Stimulated activated CD4-positive, alpha-beta T cell treated with anti-CD3 and anti-CD28 coated beads, Interleukin-15, amount 100 ng/mL, for 48 hours (primary cell): ENCODE measurements at regions not wholly inside any gene's neighbourhood (a gene's known extent, or its start where the extent isn't known, plus 50 kb on each side); places are given as distances from the start of the nearest gene placed in this dataset.
"Not testable (repeated sequence)": the region's sequence is repeated elsewhere in the genome, so short reads cannot be mapped to it uniquely, and the experiment has no call there.

Experiments
- DNase-seq, 2 donors: peaks; one replicate each; pipeline ENCODE4 v3.0.0-alpha.2; 2020; ENCODE audit warnings: low read depth in 2 of 2

GRCh38 chr17:71830866-71831265 lies 290.0 kb upstream of the SOX9 start:
- no peak for DNase-seq

GRCh38 chr17:71842986-71843385 lies 277.8 kb upstream of the SOX9 start:
- no peak for DNase-seq

GRCh38 chr17:71845337-71845736 lies 275.5 kb upstream of the SOX9 start:
- no peak for DNase-seq

- DNase-seq = no peak
Observed at GRCh38 chr17:71846561-71847110, 274.2 kb upstream of the SOX9 start.

GRCh38 chr17:71849783-71850768 lies 270.7 kb upstream of the SOX9 start:
- no peak for DNase-seq

- DNase-seq = no peak
Observed at GRCh38 chr17:71850812-71851211, 270.0 kb upstream of the SOX9 start.

- DNase-seq = no peak
Observed at GRCh38 chr17:71855010-71855409, 265.8 kb upstream of the SOX9 start.

- no peak for DNase-seq
Observed at GRCh38 chr17:71864755-71865154, 256.1 kb upstream of the SOX9 start.

GRCh38 chr17:71866095-71866494 lies 254.7 kb upstream of the SOX9 start:
- no peak for DNase-seq

GRCh38 chr17:71869293-71869692 lies 251.5 kb upstream of the SOX9 start:
- no peak for DNase-seq

- DNase-seq = no peak
Observed at GRCh38 chr17:71869841-71870545, 250.8 kb upstream of the SOX9 start.

GRCh38 chr17:71870546-71870862 lies 250.3 kb upstream of the SOX9 start:
- DNase-seq = no peak

GRCh38 chr17:71872843-71873485 lies 247.9 kb upstream of the SOX9 start:
- no peak for DNase-seq

GRCh38 chr17:71874773-71875172 lies 246.0 kb upstream of the SOX9 start:
- not testable (repeated sequence) for DNase-seq

GRCh38 chr17:71878271-71878670 lies 242.5 kb upstream of the SOX9 start:
- DNase-seq = no peak

GRCh38 chr17:71878998-71879397 lies 241.8 kb upstream of the SOX9 start:
- DNase-seq = no peak

GRCh38 chr17:71881041-71881440 lies 239.8 kb upstream of the SOX9 start:
- DNase-seq = no peak

- no peak for DNase-seq
Observed at GRCh38 chr17:71881581-71881980, 239.2 kb upstream of the SOX9 start.

- no peak for DNase-seq
Observed at GRCh38 chr17:71883258-71883657, 237.6 kb upstream of the SOX9 start.

GRCh38 chr17:71883845-71884244 lies 237.0 kb upstream of the SOX9 start:
- DNase-seq = no peak

GRCh38 chr17:71885662-71886061 lies 235.2 kb upstream of the SOX9 start:
- no peak for DNase-seq

GRCh38 chr17:71899317-71899716 lies 221.5 kb upstream of the SOX9 start:
- DNase-seq = no peak
